CD4-positive, alpha-beta T cell (primary cell): ENCODE measurements at regions not wholly inside any gene's neighbourhood (a gene's known extent, or its start where the extent isn't known, plus 50 kb on each side); places are given as distances from the start of the nearest gene placed in this dataset.

ENCODE experiments used
- ATAC-seq: fragments of 200-7000 bp; cut with Tn5 transposase; one replicate; pipeline ENCODE4 v1.10.0; 2022; ENCODE audit warnings: mild to moderate bottlenecking; ENCODE audit not compliant: poor library complexity
- CTCF ChIA-PET: fragments of 350-600 bp; sonication (Branson Sonifier 250); formaldehyde crosslinking; loops from one replicate; lab custom pipeline; 2021; ENCODE audit warnings: antibody characterized with exemption, inconsistent platforms; lab: Charles Lee
- POLR2A ChIA-PET: fragments of 350-600 bp; sonication (Branson Sonifier 250); formaldehyde crosslinking; loops from one replicate; lab custom pipeline; 2021; ENCODE audit warnings: antibody characterized with exemption, inconsistent platforms; lab: Charles Lee
- DNase-seq, 14 experiments: peaks; one replicate each; pipeline ENCODE4 v3.0.0-alpha.2; 2013 to 2020; ENCODE audit warnings: mixed read lengths in 2 of 14
- H3K27ac ChIP-seq, 2 donors: one replicate each; pipeline versions ENCODE4 v1.5.1 to v1.7.0; 2013; ENCODE audit warnings: low read length in 2 of 2, low read depth in 1 of 2, mild to moderate bottlenecking in 1 of 2
- H3K27me3 ChIP-seq, 2 experiments: 1 replicate in 1 of 2; 2 replicates in 1 of 2; pipeline versions ENCODE4 v1.6.1 to v1.7.0; 2013; ENCODE audit warnings: low read length in 2 of 2, control low read depth in 1 of 2, mild to moderate bottlenecking in 1 of 2, moderate library complexity in 1 of 2; ENCODE audit not compliant: insufficient read depth in 2 of 2, control insufficient read depth in 1 of 2
- H3K36me3 ChIP-seq: one replicate; pipeline ENCODE4 v1.6.1; 2013; ENCODE audit warnings: low read length, control low read depth; ENCODE audit not compliant: insufficient read depth
- H3K4me1 ChIP-seq: one replicate; pipeline ENCODE4 v1.6.1; 2013; ENCODE audit warnings: low read length, control low read depth; ENCODE audit not compliant: insufficient read depth
- H3K4me3 ChIP-seq: one replicate; pipeline ENCODE4 v1.5.1; 2013; ENCODE audit warnings: mild to moderate bottlenecking, low read length, moderate library complexity
- H3K9me3 ChIP-seq, 2 experiments: 1 replicate in 1 of 2; 2 replicates in 1 of 2; pipeline versions ENCODE4 v1.6.1 to v1.7.0; 2013; ENCODE audit warnings: low read length in 2 of 2, mild to moderate bottlenecking in 2 of 2, control low read depth in 1 of 2, moderate library complexity in 1 of 2; ENCODE audit not compliant: control insufficient read depth in 1 of 2, insufficient read depth in 1 of 2
- H3K27ac Mint-ChIP-seq: one replicate; pipeline ENCODE4 v1.8.0; 2020; ENCODE audit warnings: mixed read lengths
- H3K27me3 Mint-ChIP-seq: one replicate; pipeline ENCODE4 v1.8.0; 2021; ENCODE audit warnings: mixed read lengths
- H3K36me3 Mint-ChIP-seq: one replicate; pipeline ENCODE4 v1.8.0; 2021; ENCODE audit warnings: low read depth, mixed read lengths
- H3K4me1 Mint-ChIP-seq: one replicate; pipeline ENCODE4 v1.8.0; 2021; ENCODE audit warnings: low read depth, mixed read lengths
- H3K4me3 Mint-ChIP-seq: one replicate; pipeline ENCODE4 v1.8.0; 2020; ENCODE audit warnings: mild to moderate bottlenecking, mixed read lengths
- H3K9me3 Mint-ChIP-seq: one replicate; pipeline ENCODE4 v1.8.0; 2020; ENCODE audit warnings: mixed read lengths
- CTCF ChIP-seq: fragments of 200-600 bp; IDR thresholded peaks from one replicate; pipeline ENCODE4 v1.8.0; 2022; ENCODE audit warnings: antibody characterized with exemption, mild to moderate bottlenecking
- intact Hi-C, 2 experiments: fragments of 100-400 bp; cut with DNase I in 1 of 2; cut with micrococcal nuclease in 1 of 2; formaldehyde crosslinking; loops; one replicate each; pipeline versions ENCODE4 v1.15.1 to v1.9.0; 2023 to 2025; cut with DNase I, micrococcal nuclease

- H3K27ac ChIP-seq: no peak overlapping the region
- Mint-ChIP-seq H3K4me3 (no peak overlapping the region), H3K27ac (no peak overlapping the region), H3K4me1 (peaks cover 11% of the 10 kb centered on the region), H3K9me3 (peaks cover 3% of the 10 kb centered on the region), H3K36me3 (no peaks in the 10 kb centered on the region), H3K27me3 (peaks cover 9% of the 10 kb centered on the region)
- intact Hi-C loops: no loop called here
- H3K9me3 ChIP-seq: no peaks in the 10 kb centered on the region
- no peaks in the 10 kb centered on the region for H3K4me1 ChIP-seq
- ChIA-PET POLR2A (no interaction called here), CTCF (no interaction called here)
- TF ChIP-seq CTCF: no peak
- no peak for ATAC-seq
- no peaks in the 10 kb centered on the region for H3K36me3 ChIP-seq
- H3K4me3 ChIP-seq: no peak overlapping the region
- no peaks in the 10 kb centered on the region for H3K27me3 ChIP-seq
- DNase-seq: no peak
These were observed 559.0 kb upstream of the DAB1 start for GRCh38 chr1:57982852-57983251.

- Histone ChIP-seq H3K27me3 (no peaks in the 10 kb centered on the region), H3K4me1 (no peaks in the 10 kb centered on the region), H3K4me3 (no peak overlapping the region), H3K36me3 (no peaks in the 10 kb centered on the region), H3K27ac (no peak overlapping the region), H3K9me3 (no peaks in the 10 kb centered on the region)
- CTCF ChIA-PET: no interaction called here
- peaks cover 7% of the 10 kb centered on the region for H3K9me3 Mint-ChIP-seq
- no peak for ATAC-seq
- peaks cover 12% of the 10 kb centered on the region for H3K27me3 Mint-ChIP-seq
- intact Hi-C loops: no loop called here
- POLR2A ChIA-PET: no interaction called here
- H3K36me3 Mint-ChIP-seq: no peaks in the 10 kb centered on the region
- no peak overlapping the region for H3K4me3 Mint-ChIP-seq
- DNase-seq: no peak
- TF ChIP-seq CTCF: no peak
- H3K27ac Mint-ChIP-seq: no peak overlapping the region
- H3K4me1 Mint-ChIP-seq: no peaks in the 10 kb centered on the region
These were observed 552.4 kb upstream of the DAB1 start for GRCh38 chr1:57976216-57976615.

- intact Hi-C loops: no loop called here
- Histone ChIP-seq H3K4me3 (no peak overlapping the region), H3K36me3 (no peaks in the 10 kb centered on the region), H3K27ac (no peak overlapping the region), H3K27me3 (no peaks in the 10 kb centered on the region), H3K9me3 (no peaks in the 10 kb centered on the region), H3K4me1 (no peaks in the 10 kb centered on the region)
- no peak overlapping the region for H3K4me3 Mint-ChIP-seq
- no peaks in the 10 kb centered on the region for H3K36me3 Mint-ChIP-seq
- H3K27ac Mint-ChIP-seq: no peak overlapping the region
- DNase-seq (no peak), ATAC-seq (no peak)
- CTCF ChIA-PET: no interaction called here
- TF ChIP-seq CTCF: no peak
- no peaks in the 10 kb centered on the region for H3K9me3 Mint-ChIP-seq
- no peaks in the 10 kb centered on the region for H3K4me1 Mint-ChIP-seq
- POLR2A ChIA-PET: no interaction called here
- no peaks in the 10 kb centered on the region for H3K27me3 Mint-ChIP-seq
These were observed 544.5 kb upstream of the DAB1 start for GRCh38 chr1:57968321-57968720.
